ENCODE measurements at regions not wholly inside any gene's neighbourhood (a gene's known extent, or its start where the extent isn't known, plus 50 kb on each side); places are given as distances from the start of the nearest gene placed in this dataset.
"Not testable (repeated sequence)": the region's sequence is repeated elsewhere in the genome, so short reads cannot be mapped to it uniquely, and the experiment has no call there.

- DNase-seq, result not testable (repeated sequence)
Observed at GRCh38 chr14:34381304-34381703, 80.7 kb downstream of the SPTSSA start.

GRCh38 chr14:34380471-34380845, 81.6 kb downstream of the SPTSSA start:
- no peak for DNase-seq

GRCh38 chr14:34379816-34380470, 82.1 kb downstream of the SPTSSA start:
- DNase-seq, result no peak

DNA sequence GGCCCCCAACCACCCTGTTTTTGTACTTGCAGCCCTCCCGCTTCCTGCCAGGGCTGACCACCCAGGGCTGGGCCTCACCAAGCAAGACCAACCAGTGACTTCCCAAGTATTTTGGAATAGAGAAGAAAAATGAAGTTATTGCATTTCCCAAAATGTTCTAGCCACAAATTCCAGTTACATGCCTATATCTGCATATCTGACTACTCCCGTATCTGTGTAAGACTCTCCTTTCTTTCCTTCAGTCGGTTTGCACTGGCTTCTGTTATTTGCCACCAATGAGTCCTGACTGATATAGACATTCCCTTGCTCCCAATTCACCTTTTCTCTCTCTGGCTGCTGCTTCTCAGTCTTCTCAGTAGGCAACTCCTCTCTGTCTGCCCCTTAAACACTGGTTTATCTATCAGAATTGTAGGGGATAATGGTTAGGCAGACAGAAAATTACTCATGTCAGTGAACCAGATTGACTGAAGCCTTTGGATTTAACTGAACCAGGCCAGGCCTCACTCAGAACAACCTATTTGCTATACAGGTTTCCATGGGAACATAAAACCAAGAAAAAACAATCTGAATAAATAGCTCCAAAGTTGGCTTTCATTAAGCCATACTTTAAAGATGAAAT, 85.3 kb downstream of the SPTSSA start:
- DNase-seq, result no peak

GRCh38 chr14:34374998-34375740, 86.9 kb downstream of the SPTSSA start:
- DNase-seq, result no peak

DNA sequence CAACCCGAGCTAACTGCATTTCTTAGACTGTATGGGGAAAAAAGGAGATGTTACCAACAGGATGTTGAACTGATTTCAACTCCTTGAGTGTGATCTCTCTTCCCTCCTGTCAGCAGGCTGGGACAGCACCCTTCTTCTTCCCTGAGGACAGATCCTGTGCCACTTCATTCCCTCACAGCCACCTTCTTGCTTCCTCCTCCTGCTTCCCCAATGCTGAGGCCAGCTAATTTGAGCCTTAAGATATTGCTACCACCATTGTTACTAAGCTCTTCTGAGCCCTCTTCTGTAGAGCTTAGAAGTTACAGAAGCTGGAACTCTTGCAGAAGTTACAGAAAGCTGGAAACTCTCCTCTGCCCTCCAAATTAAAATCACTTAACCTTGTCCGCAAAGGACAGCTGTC, 88.8 kb downstream of the SPTSSA start:
- no peak for DNase-seq

DNA sequence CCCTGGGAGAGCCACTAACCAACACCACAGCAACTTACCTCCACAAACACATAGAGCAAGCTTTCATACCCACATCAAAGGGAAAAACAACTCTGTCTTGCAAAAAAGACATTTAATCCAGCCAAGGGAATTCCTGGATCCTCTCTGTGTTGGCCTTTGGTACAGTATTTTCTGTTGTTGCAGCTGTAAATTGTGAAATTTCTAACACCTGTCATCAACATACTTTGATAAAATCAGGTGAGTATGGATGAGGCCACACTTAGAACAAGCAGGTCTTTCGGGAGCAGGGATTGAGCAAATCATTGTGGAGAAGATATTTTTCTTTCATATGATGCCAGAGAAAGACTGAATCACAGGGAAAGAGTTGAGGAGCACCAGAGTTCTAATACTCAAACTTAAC, 89.3 kb downstream of the SPTSSA start:
- no peak for DNase-seq

DNA sequence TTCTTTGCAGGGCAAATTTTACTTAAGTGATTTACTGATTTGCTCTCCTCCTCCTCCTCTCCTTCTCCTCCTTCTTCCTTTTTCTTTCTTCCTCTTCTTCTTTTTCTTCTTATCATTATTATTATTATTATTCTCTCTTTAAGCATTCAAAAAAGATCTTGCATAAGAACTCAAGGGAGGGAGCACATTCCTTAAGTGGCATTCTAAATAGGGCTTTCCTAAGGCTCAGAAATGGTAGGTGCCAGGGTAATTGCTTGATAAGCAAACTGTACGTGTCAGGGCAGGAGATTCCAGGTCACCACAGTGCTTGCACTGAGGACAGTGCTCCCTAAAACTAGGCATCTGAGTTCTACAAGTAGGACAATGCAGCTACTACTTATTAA, 92.4 kb downstream of the SPTSSA start:
- DNase-seq, result no peak

GRCh38 chr14:34368971-34369647, 92.9 kb downstream of the SPTSSA start:
- DNase-seq, result no peak

GRCh38 chr14:34368115-34368970, 93.7 kb downstream of the SPTSSA start:
- no peak for DNase-seq

DNA sequence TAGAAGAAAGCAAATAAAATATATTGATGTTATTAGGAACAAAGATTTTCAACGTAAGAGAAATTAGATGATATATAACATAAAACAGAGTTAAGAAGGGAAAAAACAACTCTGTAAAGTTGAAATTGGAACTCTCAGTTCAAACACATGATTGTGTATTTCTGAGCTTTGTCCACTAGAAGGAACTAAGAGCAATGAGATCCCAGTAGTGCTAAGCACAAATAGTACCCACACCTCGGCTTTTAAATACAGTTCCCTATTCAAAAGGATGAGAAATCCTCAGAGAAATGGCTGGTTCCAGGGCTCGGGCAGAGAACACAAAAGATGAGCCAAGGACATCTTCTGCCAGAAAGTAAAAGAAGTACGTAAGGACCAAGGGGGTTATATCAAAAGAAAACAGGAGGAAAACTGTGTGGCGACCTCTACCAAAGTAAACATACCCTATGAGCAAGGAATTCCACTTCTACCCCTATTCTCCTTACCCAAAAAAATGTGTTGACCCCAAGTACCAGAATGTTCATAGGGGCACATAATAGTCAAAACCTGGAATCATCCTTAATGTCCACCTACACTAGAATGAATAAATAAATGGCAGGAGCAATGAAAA, 96.6 kb downstream of the SPTSSA start:
- no peak for DNase-seq

- DNase-seq, result no peak
Observed at GRCh38 chr14:34364201-34364600, 97.8 kb downstream of the SPTSSA start.

DNA sequence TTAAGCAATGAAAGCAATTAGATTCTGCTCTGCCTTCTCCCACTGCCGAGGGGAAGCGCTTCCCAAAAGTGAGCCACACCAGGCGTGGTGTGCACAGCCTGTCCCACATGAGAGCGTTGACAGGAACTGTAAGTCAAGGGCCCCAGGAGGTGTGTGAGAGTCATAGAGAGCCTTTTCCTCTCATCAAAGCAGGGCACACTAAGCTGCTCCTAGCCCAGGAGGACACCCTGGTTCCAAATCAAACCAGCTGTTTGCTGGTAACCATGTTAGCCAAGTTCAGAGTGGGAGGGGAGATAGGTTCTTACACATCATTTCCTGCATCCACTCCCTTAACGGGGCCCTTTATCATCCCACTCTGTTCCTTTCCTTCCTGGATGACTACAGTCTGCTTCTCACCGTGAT, 98.3 kb downstream of the SPTSSA start:
- no peak for DNase-seq

- DNase-seq, result no peak
Observed at GRCh38 chr14:34362641-34363251, 99.3 kb downstream of the SPTSSA start.

GRCh38 chr14:34361504-34362011, 100.5 kb downstream of the SPTSSA start:
- DNase-seq, result no peak

DNA sequence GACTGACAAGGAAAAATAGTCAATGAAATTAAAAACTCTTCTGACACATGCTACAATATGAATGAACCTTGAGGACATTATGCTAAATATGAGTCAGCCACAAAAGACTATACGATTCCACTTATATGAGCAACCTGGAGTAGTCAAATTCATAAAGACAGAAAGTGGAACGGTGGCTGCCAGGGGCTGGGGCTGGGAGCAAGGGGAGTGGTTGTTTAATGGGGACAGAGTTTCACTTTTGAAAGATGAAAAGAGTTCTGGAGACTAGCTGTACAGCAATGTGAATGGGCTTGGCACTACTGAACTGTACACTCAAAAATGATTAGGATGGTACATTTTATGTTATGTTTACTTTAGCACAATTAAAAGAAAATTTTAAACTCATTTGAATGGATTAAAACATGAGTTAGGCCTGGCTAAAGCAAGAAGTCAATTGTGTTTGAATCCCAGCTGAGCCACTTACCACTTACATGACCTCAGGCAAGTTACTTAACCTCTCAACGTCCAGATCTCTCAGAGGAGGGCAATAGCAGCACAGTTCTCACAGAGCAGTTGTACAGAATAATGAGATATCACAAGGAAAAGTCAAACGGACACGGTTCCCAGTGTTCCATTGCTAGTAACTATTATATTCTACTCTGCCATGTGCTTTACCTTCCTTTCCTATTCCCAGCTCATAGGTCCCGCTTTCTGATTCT, 102.5 kb downstream of the SPTSSA start:
- DNase-seq, result no peak

- DNase-seq, result no peak
Observed at GRCh38 chr14:34356264-34356654, 105.8 kb downstream of the SPTSSA start.

GRCh38 chr14:34355584-34356263, 106.3 kb downstream of the SPTSSA start:
- no peak for DNase-seq

DNA sequence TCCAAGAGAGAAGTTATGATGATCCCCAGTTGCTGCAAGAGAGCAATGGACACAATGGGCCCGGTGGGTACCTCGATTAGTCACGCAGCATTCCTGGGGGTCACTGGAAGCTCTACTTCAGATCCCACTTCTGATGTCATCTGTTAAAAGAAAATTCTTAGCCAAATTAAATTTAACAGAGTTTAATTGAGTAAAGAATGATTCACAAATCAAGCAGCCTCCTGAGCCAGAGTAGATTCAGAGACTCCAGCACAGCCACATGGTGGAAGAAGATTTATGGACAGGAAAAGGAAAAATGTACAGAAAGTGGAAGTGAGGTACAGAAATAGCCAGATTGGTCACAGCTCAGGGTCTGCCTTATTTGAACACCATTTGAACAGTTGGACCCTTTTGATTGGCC, 107.5 kb downstream of the SPTSSA start:
- DNase-seq, result no peak

DNA sequence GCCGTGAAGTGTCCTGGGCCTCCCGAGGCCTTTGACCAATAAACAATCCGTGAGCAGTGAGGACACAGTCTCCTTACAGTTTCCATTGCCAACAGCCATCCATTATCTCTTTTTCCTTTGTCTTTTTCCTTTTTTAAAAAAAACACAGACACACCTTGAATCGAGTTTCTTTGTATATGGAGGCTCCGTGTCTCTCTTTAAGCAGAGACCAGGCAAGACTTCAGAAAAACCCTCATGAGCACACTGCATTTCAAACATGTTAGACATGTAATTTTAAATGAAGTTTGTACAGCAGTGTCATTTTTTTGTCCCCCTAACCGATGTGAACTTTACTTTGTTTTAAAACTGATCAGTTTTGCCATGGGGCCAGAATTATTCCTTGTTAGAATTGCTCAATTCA, 111.1 kb downstream of the SPTSSA start:
- peak in 1 of 5 experiments; percentile 14 for DNase-seq
